ENCODE measurements at regions not wholly inside any gene's neighbourhood (a gene's known extent, or its start where the extent isn't known, plus 50 kb on each side); places are given as distances from the start of the nearest gene placed in this dataset.

DNA sequence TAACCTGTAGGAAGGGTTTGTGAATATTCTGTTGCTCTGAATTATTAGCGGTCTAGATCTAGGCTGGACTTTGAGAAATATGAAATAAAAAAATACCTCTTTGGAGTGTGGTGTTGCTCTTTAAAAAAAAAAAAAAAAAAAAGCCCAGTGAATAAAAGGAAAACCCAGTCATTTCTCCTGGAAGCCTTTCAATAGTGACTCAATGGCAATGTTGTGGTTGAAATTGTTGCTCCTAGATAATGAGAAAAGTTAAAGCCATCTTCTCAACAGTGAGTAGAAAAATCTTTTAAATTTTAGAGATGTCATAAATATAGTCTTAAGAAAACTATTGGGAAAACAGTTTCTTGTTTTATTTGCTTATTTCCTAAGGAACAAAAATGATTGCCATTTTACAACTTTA, 135.3 kb downstream of the RFC3 start:
- no peak for DNase-seq (ENCODE audit: low spot score)

DNA sequence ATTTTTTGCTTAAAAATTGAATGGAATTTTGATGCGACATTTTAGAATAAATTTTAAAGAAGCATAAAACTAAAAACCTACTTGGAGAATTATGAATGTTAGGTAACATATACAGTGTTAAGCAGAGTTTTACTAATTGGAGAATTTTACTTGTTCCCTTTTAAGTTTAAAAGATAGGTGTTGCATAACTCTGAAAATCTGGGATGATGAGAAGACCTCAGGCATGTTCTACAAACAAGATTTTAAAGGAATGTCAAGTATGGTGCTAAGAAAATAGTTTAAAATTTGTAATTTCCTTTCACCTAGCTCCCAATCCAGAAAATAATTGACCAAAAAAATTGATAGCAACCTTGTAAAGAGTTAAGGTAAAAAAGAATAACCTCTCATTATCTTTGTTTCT, 135.8 kb downstream of the RFC3 start:
- no peak for DNase-seq (ENCODE audit: low spot score)

DNA sequence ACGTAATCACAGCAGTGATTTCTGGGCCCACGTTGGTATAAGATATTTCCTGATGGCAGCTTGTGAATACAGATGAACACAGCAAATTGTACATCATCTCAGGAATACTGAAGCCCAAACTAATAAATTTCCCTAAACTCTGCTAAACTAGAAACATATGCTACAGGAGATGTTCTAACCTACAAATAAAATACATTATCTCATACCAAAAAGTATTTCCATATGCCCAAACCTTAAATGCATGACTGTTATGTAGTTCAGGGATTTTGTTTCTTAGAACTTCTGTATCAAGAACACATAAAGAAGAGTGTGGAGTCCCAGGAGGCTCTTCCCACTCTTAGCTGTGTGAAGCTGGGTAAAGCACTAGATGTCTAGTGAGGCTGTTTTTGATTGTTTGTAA, 138.4 kb downstream of the RFC3 start:
- DNase-seq (ENCODE audit: low spot score): no peak

DNA sequence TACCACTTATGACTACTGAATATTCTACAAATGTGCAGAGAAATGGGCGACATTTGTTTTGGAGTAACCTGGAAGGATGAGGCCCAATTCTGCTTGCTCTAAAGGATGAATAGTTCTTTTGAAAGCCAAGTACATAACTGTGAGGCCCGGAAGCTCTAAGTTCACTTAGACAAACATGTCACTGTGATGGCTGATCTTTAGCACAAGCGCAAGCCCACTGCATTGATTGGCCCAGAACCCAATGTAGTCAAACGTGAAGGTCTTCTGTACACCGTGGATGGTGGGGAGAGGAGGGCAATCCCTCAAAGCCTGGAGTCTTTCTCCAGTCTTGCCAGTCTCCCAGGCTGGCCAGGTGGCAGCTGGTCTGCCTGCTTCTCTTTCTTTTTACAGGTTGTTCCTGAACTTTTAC, 139.6 kb downstream of the RFC3 start:
- DNase-seq (ENCODE audit: low spot score): no peak

DNA sequence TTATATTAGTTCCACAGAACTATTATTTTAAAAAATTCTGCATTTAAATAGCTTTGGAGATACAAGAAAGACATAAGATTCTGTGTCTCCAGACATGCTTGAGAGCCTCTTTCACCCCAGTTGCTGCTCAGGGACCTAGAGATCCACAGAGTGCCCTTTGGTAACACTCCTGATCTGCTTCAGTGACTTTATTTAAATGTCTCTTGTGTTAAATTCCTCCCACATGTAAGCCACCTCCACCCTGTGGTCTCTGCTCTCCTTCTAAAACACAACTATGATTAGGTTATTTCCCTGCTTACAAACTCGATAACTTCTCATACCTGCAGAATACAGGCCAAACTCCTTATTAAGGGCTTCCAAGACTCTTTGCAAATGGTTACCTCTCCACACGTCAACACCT, 141.0 kb downstream of the RFC3 start:
- no peak for DNase-seq (ENCODE audit: low spot score)

DNA sequence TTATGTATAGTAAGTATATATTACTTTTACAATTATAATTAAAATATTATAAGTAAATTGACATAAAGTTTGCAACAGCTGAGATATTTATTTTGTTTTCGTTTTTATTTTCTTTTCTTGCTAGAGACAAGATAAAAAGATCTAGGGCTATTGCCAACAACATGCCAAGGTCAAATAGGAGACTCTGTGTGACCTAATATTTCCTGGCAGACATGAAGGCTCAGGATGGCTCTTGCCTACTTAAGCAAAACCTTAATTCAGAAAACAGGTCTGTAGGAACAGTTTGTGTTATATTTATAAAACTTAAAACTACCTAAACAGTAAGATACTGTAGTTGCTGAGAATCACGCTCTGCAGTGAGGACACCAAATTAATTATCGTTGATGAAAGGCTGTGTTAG, 145.2 kb downstream of the RFC3 start:
- DNase-seq (ENCODE audit: low spot score): no peak

DNA sequence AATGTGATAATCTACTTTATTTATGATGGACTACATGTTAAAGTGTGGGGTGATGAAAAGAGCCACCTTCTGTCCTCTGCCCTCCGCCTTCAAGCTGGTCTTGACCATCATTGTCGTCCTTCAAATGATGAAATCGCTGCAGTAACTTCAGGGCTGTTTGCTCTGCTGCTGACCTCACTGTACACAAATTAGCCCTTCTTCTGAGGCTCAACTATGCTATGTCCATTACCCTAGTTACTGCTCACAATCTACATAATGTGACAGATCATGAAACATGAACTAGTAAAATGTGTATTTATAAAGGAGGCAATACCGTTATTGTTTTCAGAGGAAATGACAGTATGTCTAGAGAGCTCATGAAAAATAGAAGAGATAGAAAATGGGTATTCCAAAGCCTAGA, 145.9 kb downstream of the RFC3 start:
- DNase-seq (ENCODE audit: low spot score): no peak

DNA sequence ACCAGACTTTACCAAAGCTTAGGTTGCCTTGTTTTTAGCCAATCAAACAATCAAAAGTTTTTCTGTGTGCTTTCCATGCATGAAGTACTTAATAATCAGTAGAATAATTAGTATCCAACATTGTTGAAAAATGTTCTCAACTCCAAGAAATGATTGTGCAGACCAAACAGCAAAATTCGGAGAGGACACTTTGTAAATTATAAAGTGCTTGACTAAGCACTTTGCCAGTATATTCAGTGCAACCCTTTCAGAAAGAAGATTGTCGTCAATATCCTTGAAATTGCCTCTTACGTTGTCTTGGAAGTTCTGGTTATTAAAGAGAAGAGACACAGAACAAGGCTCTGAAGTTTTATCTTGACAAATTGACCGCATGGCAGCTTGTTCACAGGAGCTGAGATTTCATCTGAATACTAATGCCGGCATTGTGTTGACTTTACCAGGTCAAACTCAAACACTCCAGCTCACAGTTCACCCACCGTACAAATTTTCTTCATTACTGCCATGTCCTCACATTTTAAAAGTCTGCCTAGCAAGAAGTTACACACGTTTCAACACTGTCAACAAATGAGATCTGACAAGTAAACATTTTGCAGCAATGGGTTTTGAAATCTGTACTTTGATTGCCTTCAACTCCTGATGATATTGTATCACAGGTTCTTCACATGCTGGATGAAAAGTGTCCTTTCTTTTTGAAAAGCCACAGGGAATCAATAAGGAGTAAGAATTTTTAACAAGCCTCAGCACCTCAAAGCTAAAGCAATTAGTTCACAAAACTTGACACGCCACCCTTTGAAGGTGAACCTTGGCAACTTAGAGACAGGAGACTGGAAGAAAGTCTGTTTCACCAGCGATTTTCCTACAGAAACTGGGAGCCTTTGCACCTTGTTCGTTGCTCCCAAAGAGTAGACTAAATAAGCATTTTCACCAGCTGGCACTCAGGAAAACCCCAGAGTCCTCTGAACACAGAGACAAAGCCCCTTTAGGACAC, 150.9 kb downstream of the RFC3 start:
- DNase-seq (ENCODE audit: low spot score): no peak

DNA sequence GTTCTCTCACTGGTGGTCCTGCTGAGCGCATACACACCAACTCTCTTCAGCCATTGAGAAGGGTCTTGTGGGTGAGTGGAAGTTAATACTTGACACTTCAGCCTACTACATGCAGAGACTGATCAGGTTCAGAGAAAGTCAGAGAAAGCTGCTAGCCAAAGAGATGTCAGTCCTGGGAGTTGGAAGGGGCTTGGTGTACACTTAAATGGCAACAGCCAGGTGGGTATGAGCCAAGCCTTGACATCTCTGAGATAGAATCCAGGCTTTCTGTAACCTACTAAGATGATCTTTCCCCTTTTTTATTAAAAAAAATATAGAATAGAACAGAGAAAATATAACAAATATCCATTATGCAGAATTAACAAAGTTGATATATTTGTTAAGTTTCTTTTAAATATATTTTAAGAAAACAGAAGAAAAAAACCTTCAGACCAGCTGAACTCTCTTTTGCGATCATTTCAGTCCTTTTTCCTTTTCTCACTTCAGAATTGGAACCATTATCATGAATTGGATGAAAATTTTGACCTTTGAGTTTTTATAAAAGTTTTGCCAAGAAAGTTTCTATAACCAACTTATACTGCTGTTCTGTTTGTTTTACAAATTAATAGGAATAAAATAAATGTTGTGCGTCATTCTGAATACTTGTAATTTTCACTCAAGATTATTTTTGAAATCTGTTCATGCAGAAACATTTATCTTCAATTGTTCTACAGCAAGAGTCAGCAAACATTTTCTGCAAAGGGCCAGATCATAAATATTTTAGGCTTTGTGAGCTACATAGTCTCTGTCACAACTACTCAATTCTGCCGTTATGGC, 153.0 kb downstream of the RFC3 start:
- DNase-seq (ENCODE audit: low spot score): no peak

DNA sequence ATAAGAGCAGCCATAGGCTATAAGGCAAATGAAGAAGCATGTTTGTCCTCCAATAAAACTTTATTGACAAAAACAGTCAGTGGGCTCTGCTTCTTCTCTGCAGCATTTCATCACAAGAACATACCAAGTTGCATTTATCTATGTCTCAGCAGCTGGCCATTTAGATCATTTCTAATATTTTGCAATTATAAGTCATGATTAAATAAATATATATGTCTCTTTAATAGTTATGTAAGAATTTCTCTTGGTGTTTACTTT, 153.5 kb downstream of the RFC3 start:
- DNase-seq (ENCODE audit: low spot score): no peak

DNA sequence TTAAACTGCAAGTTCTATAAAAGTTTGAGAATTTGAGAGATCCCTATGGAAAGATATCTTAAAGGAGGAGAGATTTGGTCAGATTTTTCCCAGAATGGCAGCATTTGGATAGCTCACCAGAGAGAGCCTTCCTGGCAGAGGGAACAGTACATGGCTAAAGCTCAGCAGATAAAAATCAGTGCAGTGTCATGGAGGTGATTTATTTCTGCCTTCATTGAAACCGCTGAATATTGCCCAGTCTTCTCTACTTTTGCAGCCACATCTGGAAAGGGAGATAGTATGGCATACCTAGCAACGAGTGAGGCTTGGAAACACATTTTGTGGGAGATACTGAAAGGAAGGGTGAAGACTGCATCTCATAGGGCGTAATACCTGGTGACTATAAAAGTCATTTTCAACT, 155.2 kb downstream of the RFC3 start:
- DNase-seq (ENCODE audit: low spot score): no peak

DNA sequence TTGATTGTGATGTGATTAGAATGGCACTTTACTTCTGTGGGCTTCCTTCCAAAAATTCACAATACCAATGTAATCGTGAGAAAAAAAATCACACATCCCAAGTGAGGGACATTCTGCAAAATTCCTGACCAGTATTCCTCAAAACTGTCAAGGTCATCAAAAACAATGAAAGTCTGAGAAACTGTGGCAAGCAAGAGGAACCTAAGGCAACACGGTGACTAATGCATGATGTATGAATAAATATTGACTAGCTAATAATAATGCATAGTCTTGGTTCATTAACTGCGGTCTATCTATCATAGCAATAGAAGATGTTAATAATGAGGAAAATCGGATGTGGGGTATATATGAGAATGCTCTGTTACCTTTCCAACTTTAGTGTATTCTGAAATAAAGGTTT, 159.0 kb downstream of the RFC3 start:
- no peak for DNase-seq (ENCODE audit: low spot score)

DNA sequence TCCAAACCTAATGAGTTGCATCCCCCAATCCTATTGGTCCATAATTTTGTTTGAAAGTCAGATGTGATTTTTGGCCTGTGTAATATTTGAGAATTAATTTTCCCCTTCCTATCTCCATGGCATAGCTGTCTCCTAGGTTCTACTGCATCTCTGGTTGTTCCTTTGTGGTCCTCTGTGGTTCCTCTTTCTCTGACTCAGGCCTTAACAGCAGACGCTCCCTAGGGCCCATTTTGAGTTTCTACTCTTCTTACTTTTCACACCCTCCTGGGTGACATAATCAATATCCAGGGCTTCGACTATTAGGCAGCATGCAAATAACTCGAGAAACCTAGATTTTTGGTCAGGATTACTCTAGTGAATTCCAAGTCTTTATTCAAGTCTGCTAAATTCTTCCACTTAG, 160.7 kb downstream of the RFC3 start:
- DNase-seq (ENCODE audit: low spot score): no peak

DNA sequence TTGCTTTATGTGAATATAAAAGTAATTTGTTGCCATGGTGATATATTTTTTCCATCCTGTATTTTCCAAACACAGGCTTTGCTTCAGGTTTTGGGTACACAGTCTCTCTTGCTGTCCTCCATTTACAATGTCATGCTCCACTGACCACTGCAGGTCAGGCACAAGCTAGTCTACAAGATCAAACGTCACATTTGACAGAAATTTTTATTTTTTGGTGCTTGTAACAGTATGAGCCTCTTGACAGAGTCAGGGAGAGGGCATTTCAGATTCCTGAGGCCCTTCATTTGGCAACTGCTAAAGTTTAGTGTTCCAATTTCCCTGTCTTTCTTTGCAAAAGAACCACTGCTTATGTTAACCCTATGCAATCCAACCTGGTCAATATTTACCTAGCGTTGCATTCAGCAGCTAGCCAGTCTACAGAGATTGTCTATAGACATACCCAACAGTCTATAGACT, 175.0 kb downstream of the RFC3 start:
- no peak for DNase-seq (ENCODE audit: low spot score)

DNA sequence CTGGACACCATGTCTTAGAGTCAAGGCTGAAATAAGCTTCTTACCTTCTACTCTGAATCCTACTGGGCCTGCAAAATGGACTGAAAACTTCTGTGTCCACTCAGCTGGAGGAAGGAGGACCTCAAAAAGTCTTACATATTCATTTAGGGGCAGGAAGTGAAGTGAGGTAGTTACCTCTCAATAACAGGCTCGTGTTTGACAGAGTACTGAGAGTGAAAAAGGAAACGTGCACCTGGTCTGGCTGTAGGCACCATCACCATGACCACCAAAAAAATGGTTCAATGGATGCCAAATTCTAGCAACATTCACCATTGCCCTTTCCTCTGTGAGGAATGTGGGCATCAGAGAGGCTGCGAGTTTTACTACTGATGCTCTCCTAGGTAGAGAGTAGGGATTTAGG, 176.2 kb downstream of the RFC3 start:
- DNase-seq (ENCODE audit: low spot score): no peak

DNA sequence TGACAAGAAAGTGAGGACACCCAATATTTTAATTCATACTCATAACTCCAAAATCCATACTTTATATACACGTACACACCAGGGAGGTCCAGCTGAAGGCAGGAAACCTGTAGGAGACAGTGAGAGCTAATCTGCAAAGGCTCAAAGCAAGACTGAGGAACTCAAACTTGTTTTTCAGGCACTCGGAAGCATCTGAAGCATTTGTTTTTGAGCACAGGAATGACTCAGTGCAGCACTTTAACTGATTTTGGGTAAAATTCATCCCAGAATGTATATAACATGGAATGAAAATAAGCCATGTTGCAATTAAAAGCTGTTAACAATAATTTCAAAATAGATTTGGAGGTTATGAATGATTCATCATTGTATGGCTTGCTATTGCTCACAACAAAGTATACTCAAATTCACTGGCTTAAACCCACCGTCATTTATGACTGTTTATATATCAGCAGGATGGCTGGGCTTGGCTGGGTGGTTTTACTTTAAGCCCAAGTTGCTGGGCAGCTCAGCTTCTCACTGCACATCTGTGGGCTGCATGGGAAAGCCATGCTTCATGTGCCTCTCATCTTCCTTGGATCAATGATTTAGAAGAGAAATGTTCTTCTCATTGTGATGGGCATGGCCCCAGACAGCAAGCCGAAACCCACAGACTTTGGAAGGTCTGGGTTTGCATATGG, 177.0 kb downstream of the RFC3 start:
- DNase-seq (ENCODE audit: low spot score): no peak

DNA sequence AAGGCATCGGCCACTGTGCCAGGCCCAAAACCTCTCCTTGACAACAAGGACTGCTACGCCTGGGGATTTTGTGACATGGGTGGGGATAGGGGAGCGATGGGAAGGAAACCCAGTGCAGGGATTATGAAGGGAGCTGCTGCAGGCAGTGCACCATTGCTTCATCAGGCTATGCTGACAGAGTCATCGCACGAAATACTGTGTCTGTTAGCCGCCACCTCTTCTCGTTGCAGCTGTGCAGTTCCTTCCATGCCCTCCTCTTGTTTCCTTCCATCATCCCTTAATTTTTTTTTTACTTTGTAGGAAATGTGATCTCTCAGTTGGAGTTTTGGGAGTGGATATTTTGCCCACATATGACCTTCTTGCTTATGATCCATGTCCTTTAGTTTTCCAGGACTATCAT, 178.7 kb downstream of the RFC3 start:
- DNase-seq (ENCODE audit: low spot score): no peak

DNA sequence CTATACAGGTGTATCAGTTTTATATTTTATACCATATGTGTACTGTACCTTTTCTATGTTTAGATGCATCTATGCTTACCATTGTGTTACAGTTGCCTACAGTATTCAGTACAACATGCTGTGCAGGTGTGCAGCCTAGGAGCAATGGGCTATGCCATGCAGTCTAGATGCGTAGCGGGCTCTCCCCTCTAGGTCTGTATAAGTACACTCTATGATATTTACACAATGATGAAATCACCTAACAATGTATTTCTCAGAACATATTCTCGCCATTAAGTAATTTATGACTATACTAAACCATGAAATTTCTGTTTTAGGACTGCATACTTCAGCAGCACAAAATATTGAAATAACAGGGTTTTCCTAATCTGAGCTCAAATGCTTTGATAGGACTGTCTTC, 179.6 kb downstream of the RFC3 start:
- DNase-seq (ENCODE audit: low spot score): no peak

DNA sequence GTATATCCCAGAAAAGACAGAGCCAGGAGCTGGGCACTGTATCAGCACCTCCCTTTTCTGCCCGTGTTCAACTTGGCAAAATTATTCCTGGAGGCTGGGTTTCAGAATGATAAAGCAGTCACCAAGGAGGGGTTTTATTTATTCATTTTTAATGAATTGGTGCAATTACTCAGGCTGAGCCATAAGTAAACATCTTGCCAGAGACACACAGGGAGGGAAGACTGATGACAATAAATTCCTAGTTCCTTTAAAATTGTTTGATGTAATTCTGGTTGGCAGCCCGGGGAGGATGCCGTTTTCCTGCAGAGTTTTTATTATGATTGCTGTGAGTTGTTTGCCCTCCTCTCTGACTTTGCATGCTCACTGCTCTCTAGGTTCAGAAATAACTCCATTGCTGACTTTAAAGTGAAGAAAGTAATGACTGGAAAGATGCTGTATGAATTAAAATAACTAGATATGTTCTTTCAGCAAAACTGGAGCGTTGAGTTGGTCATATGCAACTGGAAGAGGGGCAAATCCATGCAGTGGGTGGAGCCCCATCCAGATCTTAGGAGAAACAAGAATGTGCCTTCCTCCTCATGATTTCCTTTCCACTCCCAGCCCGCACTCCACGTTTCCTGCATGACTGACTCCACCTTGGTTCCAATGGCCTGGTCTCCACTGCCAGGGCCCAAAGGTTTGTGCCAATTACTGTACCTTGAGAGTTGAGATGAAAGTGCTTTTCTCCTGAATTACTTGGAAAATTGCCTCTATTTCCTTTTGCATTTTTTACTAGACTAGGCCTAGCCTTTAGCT, 182.1 kb downstream of the RFC3 start:
- peak; percentile 46 for DNase-seq (ENCODE audit: low spot score)

DNA sequence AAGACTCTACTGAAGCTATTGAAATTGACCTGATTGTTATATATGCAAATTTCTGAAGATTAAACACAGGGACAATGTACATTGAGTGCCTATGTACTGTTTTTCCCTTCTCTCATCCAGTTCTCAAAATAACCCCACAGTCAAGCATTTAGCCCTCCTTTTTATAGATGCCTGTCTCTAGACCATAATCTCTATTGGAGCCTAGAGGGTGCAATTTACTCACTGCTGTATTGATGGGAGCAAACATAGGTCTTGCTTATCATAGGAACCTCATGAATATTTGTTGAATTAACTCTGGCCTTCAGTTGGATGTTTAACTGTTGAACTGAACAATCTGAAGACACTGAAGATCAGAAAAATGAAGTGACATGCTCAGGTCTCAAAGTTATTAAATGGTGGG, 183.0 kb downstream of the RFC3 start:
- DNase-seq (ENCODE audit: low spot score): no peak

DNA sequence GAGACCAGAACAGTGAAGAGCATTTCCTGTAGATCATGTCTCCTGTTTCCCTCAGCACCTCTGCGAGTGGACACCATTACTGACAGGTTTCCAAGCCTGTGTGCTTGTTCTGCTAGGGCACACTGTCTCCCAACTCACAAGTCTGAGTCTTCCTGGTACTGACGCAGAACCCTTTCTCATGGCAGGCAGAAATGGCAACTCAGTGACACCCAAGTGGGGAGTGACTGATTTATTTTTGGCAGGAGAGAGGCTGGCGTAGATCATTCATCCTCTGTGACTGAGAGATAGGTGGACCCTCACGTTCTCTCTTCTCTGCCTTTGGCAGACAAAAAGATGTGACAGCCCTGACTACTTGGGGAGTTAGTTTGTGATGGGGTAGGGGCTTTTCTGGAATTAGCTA, 183.4 kb downstream of the RFC3 start:
- no peak for DNase-seq (ENCODE audit: low spot score)

DNA sequence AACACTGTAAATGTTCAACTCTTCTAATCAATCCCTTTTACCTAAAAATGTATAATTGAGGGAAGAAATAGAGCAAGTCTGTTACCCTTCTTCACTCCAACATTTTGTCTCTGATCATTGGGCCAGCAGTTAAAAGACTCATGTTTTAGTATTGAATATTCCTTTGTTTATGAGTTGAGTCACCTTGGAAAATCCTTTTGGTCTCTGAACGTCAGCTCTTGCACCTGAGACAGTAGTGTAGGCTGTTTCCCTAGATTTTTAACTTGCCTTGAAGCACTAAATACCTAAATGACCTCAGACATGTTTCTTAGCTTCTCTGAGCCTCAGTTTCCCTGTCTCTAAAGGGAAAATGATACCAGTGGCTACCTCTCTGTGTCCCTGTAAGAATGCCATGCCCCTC, 184.2 kb downstream of the RFC3 start:
- no peak for DNase-seq (ENCODE audit: low spot score)

Data from cerebellar cortex (tissue), 1 donor.